Gastroesophageal sphincter (tissue), 3 donors: ENCODE measurements at regions not wholly inside any gene's neighbourhood (a gene's known extent, or its start where the extent isn't known, plus 50 kb on each side); places are given as distances from the start of the nearest gene placed in this dataset.

ENCODE experiments used
- EP300 ChIP-seq: sonication (generic); formaldehyde crosslinking; IDR thresholded peaks from one replicate; pipeline ENCODE4 v1.6.1; 2017; ENCODE audit warnings: antibody characterized with exemption, mild to moderate bottlenecking
- POLR2A ChIP-seq, 2 donors: fragments of 450-650 bp; IDR thresholded peaks; one replicate each; pipeline ENCODE4 v1.6.1; 2017; ENCODE audit warnings: antibody characterized with exemption in 2 of 2, mild to moderate bottlenecking in 2 of 2, moderate library complexity in 1 of 2
- TF ChIP-seq, protein P1 (sequence below), 4 experiments: fragments of 200-600 bp in 2 of 4; fragments of 450-650 bp in 2 of 4; sonication (generic) in 1 of 4; IDR thresholded peaks; one replicate each; pipeline ENCODE4 v1.5.1; 2017 to 2019; ENCODE audit warnings: antibody characterized with exemption in 4 of 4, mild to moderate bottlenecking in 2 of 4, moderate library complexity in 2 of 4

- TF ChIP-seq, protein P1, sequence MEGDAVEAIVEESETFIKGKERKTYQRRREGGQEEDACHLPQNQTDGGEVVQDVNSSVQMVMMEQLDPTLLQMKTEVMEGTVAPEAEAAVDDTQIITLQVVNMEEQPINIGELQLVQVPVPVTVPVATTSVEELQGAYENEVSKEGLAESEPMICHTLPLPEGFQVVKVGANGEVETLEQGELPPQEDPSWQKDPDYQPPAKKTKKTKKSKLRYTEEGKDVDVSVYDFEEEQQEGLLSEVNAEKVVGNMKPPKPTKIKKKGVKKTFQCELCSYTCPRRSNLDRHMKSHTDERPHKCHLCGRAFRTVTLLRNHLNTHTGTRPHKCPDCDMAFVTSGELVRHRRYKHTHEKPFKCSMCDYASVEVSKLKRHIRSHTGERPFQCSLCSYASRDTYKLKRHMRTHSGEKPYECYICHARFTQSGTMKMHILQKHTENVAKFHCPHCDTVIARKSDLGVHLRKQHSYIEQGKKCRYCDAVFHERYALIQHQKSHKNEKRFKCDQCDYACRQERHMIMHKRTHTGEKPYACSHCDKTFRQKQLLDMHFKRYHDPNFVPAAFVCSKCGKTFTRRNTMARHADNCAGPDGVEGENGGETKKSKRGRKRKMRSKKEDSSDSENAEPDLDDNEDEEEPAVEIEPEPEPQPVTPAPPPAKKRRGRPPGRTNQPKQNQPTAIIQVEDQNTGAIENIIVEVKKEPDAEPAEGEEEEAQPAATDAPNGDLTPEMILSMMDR (IDR thresholded peaks at IDR 0.05): no peak
- TF ChIP-seq EP300: no peak
- no peak for TF ChIP-seq POLR2A (IDR thresholded peaks at IDR 0.05)
Measured at GRCh38 chr16:82240111-82240510, 70.1 kb upstream of the MPHOSPH6 start.
